Tibial nerve (tissue), 3 donors: ENCODE measurements at regions not wholly inside any gene's neighbourhood (a gene's known extent, or its start where the extent isn't known, plus 50 kb on each side); places are given as distances from the start of the nearest gene placed in this dataset.

Source experiments
- POLR2A ChIP-seq, 2 donors: fragments of 450-650 bp; IDR thresholded peaks; one replicate each; pipeline ENCODE4 v1.6.1; 2017; ENCODE audit warnings: antibody characterized with exemption in 2 of 2, mild to moderate bottlenecking in 2 of 2, moderate library complexity in 2 of 2
- TF ChIP-seq, protein P1 (sequence below), 5 experiments: fragments of 200-600 bp in 3 of 5; fragments of 450-650 bp in 2 of 5; sonication (generic) in 3 of 5; IDR thresholded peaks; one replicate each; pipeline ENCODE4 v1.5.1; 2016 to 2019; ENCODE audit warnings: antibody characterized with exemption in 5 of 5, mild to moderate bottlenecking in 3 of 5, moderate library complexity in 2 of 5

DNA sequence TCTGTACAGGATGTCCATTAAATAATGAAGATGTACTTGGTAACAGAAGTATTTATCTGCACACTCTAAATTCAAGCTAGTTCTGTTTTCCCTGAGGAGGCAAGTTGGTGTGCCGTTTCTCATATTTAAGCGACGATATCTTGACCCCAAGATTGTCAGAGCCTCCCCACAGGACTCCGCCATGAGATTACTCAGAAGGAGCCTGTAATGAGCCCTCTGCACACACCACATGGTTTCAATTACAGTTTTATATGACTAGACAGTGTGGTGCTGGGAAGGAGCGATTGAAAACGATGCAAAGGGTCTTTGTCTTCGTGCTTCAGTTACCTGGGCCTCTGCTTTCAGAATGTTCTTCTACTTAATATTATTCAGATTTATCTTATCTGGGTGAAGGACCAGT is 840.4 kb upstream of the WWC1 start:
- TF ChIP-seq, protein P1, sequence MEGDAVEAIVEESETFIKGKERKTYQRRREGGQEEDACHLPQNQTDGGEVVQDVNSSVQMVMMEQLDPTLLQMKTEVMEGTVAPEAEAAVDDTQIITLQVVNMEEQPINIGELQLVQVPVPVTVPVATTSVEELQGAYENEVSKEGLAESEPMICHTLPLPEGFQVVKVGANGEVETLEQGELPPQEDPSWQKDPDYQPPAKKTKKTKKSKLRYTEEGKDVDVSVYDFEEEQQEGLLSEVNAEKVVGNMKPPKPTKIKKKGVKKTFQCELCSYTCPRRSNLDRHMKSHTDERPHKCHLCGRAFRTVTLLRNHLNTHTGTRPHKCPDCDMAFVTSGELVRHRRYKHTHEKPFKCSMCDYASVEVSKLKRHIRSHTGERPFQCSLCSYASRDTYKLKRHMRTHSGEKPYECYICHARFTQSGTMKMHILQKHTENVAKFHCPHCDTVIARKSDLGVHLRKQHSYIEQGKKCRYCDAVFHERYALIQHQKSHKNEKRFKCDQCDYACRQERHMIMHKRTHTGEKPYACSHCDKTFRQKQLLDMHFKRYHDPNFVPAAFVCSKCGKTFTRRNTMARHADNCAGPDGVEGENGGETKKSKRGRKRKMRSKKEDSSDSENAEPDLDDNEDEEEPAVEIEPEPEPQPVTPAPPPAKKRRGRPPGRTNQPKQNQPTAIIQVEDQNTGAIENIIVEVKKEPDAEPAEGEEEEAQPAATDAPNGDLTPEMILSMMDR (IDR thresholded peaks at IDR 0.05): no peak
- TF ChIP-seq POLR2A (IDR thresholded peaks at IDR 0.05): no peak
